CD4-positive, alpha-beta memory T cell (primary cell): ENCODE measurements at regions not wholly inside any gene's neighbourhood (a gene's known extent, or its start where the extent isn't known, plus 50 kb on each side); places are given as distances from the start of the nearest gene placed in this dataset.

Source experiments
- CTCF ChIA-PET: fragments of 350-600 bp; sonication (Branson Sonifier 250); formaldehyde crosslinking; loops from one replicate; lab custom pipeline; 2021; ENCODE audit warnings: inconsistent platforms; ENCODE audit not compliant: partially characterized antibody; lab: Charles Lee
- POLR2A ChIA-PET: fragments of 350-600 bp; sonication (Branson Sonifier 250); formaldehyde crosslinking; loops from one replicate; lab custom pipeline; 2021; ENCODE audit not compliant: partially characterized antibody; lab: Charles Lee
- DNase-seq, 5 donors: peaks; one replicate each; pipeline versions ENCODE4 v3.0.0 to v3.0.0-alpha.2; 2020 to 2022; ENCODE audit warnings: mixed read lengths in 1 of 5
- H3K27ac ChIP-seq: one replicate; pipeline ENCODE4 v1.7.0; 2013; ENCODE audit warnings: low read depth, low read length
- H3K27me3 ChIP-seq: 2 replicates; pipeline ENCODE4 v1.7.0; 2013; ENCODE audit warnings: mild to moderate bottlenecking, low read length, moderate library complexity; ENCODE audit not compliant: insufficient read depth
- H3K36me3 ChIP-seq: 2 replicates; pipeline ENCODE4 v1.7.0; 2013; ENCODE audit warnings: mild to moderate bottlenecking, low read length, moderate library complexity; ENCODE audit not compliant: insufficient read depth
- H3K4me1 ChIP-seq: 2 replicates; pipeline ENCODE4 v1.7.0; 2013; ENCODE audit warnings: mild to moderate bottlenecking, low read length, moderate library complexity; ENCODE audit not compliant: insufficient read depth
- H3K4me3 ChIP-seq, 2 donors: one replicate each; pipeline ENCODE4 v1.7.0; 2013; ENCODE audit warnings: low read length in 2 of 2, mild to moderate bottlenecking in 1 of 2
- H3K9me3 ChIP-seq, 2 donors: one replicate each; pipeline ENCODE4 v1.7.0; 2013; ENCODE audit warnings: low read length in 2 of 2, control low read depth in 1 of 2; ENCODE audit not compliant: control insufficient read depth in 1 of 2
- H3K27ac Mint-ChIP-seq, 7 donors: one replicate each; pipeline ENCODE4 v1.8.0; 2020 to 2021; ENCODE audit warnings: mixed read lengths in 7 of 7, mild to moderate bottlenecking in 6 of 7, inconsistent platforms in 3 of 7, moderate library complexity in 3 of 7
- H3K27me3 Mint-ChIP-seq, 2 donors: one replicate each; pipeline ENCODE4 v1.8.0; 2020 to 2021; ENCODE audit warnings: mixed read lengths in 2 of 2
- H3K36me3 Mint-ChIP-seq, 2 donors: one replicate each; pipeline ENCODE4 v1.8.0; 2020 to 2021; ENCODE audit warnings: mixed read lengths in 2 of 2, inconsistent platforms in 1 of 2, mild to moderate bottlenecking in 1 of 2
- H3K4me1 Mint-ChIP-seq, 4 donors: one replicate each; pipeline ENCODE4 v1.8.0; 2020 to 2021; ENCODE audit warnings: mixed read lengths in 4 of 4, mild to moderate bottlenecking in 1 of 4
- H3K4me3 Mint-ChIP-seq, 8 donors: one replicate each; pipeline ENCODE4 v1.8.0; 2020 to 2021; ENCODE audit warnings: mixed read lengths in 8 of 8, mild to moderate bottlenecking in 7 of 8, moderate library complexity in 6 of 8, inconsistent platforms in 3 of 8
- H3K9me3 Mint-ChIP-seq, 8 donors: one replicate each; pipeline ENCODE4 v1.8.0; 2020 to 2021; ENCODE audit warnings: mixed read lengths in 8 of 8, mild to moderate bottlenecking in 5 of 8, inconsistent platforms in 3 of 8, moderate library complexity in 1 of 8
- intact Hi-C: fragments of 100-400 bp; cut with micrococcal nuclease; formaldehyde crosslinking; loops from one replicate; pipeline ENCODE4 v1.15.1; 2023

DNA sequence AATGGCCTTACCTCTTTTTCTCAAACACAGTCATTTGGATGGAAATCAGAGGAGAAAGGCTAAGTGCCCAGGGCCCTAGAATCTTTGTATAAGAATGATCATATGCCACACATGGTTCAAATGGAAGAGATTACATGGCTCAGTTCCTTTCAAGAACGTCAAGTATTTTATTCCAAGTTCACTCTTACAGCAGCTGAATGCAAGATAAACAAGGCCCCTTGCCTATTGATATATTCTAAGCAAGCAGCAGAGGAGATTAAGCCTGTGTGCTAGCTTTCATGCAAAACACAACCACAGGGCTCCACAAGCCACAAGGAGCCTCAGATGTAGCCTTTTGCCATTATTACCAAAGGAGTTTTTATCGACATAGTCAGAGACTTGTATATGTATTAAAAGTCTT, 55.3 kb upstream of the SLCO6A1 start:
- H3K4me3 Mint-ChIP-seq: no peak overlapping the region
- no peaks in the 10 kb centered on the region for H3K4me1 ChIP-seq
- ChIA-PET POLR2A (no interaction called here), CTCF (no interaction called here)
- no peaks in the 10 kb centered on the region for H3K4me1 Mint-ChIP-seq
- H3K27me3 ChIP-seq: no peaks in the 10 kb centered on the region
- no peaks in the 10 kb centered on the region for H3K36me3 ChIP-seq
- DNase-seq: no peak
- H3K9me3 Mint-ChIP-seq: peaks cover 0 to 7% (median 3%) of the 10 kb centered on the region in 8 donors
- no peak overlapping the region for H3K27ac ChIP-seq
- H3K36me3 Mint-ChIP-seq: no peaks in the 10 kb centered on the region
- no peaks in the 10 kb centered on the region for H3K9me3 ChIP-seq
- intact Hi-C loops: no loop called here
- no peak overlapping the region for H3K27ac Mint-ChIP-seq
- no peak overlapping the region for H3K4me3 ChIP-seq
- H3K27me3 Mint-ChIP-seq: peaks cover 0 to 4% of the 10 kb centered on the region in 2 donors

DNA sequence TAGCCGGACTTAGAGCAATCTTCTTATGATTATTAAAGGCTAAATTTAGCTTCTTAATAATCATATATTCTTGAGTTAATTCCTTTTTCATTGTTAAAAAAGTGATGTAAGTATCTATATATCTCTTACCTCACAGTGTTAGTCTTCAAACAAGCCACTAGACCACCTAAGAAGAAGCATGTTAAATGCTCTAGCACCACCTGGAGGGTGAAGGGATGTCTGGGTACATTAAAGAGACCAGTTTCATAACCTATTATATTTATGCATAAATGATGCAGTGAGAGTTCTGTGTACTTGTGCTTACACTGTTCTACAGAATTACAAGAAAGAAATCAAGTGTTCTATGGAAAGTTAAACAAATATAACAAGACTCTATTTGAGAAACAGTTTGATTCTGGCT, 55.9 kb upstream of the SLCO6A1 start:
- Mint-ChIP-seq H3K27me3 (peaks cover 0 to 4% of the 10 kb centered on the region in 2 donors), H3K9me3 (peaks cover 0 to 5% (median 3%) of the 10 kb centered on the region in 8 donors), H3K27ac (no peak overlapping the region), H3K36me3 (no peaks in the 10 kb centered on the region), H3K4me1 (no peaks in the 10 kb centered on the region), H3K4me3 (no peak overlapping the region)
- Histone ChIP-seq H3K4me3 (no peak overlapping the region), H3K9me3 (no peaks in the 10 kb centered on the region), H3K4me1 (no peaks in the 10 kb centered on the region), H3K27ac (no peak overlapping the region), H3K36me3 (no peaks in the 10 kb centered on the region), H3K27me3 (no peaks in the 10 kb centered on the region)
- ChIA-PET POLR2A (no interaction called here), CTCF (no interaction called here)
- intact Hi-C loops: no loop called here
- no peak for DNase-seq

DNA sequence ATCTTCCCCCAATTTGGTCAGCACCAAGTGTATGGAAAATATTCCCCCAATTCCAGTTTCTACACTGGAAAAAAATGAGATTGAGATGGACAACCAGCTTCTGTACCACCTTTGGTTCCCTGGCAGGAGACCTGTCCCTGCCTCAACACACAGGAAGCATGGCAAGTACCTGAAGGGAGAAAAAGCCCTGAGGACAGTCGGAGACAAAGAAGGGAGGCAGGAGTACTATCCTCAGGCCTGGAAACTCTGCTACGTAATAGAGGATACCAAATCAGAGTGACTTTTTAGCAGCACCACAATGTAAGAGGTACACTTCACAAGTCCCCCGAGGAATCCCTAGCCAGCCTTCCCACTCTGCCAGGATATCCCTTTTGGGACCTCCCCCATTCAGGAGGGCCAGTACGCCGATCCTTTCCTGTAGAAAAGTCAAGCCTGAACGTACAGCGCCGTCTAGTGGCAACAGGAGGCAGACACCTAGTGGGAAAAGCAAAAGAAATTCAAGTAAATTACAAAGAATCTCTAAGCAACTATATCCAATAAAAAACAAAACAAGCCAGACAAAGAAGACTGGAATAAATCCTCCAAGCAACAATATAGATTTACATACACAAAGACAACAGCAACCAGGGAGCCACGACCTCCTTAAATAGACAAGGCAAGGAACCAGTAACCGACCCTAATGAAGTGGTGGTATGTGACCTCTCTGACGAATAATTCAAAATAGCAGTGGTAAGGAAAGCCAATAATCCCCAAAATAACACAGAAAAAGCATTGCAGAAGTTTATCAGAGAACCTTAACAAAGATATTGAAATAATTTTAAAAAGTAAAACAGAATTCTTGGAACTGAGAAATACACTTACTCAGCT, 63.3 kb upstream of the SLCO6A1 start:
- Histone ChIP-seq H3K9me3 (no peaks in the 10 kb centered on the region), H3K4me1 (no peaks in the 10 kb centered on the region), H3K27me3 (no peaks in the 10 kb centered on the region), H3K36me3 (no peaks in the 10 kb centered on the region), H3K4me3 (no peak overlapping the region), H3K27ac (no peak overlapping the region)
- H3K36me3 Mint-ChIP-seq: no peaks in the 10 kb centered on the region
- ChIA-PET POLR2A (no interaction called here), CTCF (no interaction called here)
- no peak overlapping the region for H3K27ac Mint-ChIP-seq
- H3K4me3 Mint-ChIP-seq: no peak overlapping the region
- H3K27me3 Mint-ChIP-seq: peaks cover 0 to 7% of the 10 kb centered on the region in 2 donors
- intact Hi-C loops: no loop called here
- DNase-seq: no peak
- no peaks in the 10 kb centered on the region for H3K4me1 Mint-ChIP-seq
- peaks cover 0 to 9% (median 1%) of the 10 kb centered on the region in 8 donors for H3K9me3 Mint-ChIP-seq

DNA sequence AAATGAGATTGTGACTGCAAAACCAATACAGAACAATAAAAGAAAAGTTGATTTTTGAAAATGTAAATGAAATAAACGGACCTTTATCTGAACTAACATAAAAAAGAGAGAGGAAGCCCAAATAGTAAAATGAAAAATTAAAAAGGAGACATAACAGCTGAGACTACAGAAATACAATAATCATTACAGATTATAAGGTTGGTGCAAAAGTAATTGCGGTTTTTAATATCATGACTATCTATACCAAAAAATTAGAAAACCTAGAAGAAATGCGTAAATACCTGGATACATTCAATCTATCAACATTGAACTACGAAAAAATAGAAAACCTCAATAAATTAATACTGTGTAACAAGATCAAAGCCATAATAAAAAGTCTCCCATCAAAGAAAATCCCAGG, 71.9 kb upstream of the SLCO6A1 start:
- no peaks in the 10 kb centered on the region for H3K9me3 ChIP-seq
- H3K4me3 ChIP-seq: no peak overlapping the region
- no peaks in the 10 kb centered on the region for H3K36me3 ChIP-seq
- Mint-ChIP-seq H3K36me3 (no peaks in the 10 kb centered on the region), H3K4me3 (no peak overlapping the region), H3K27me3 (peaks cover 7 to 9% of the 10 kb centered on the region in 2 donors), H3K9me3 (peaks cover 0 to 3% (median under 1%) of the 10 kb centered on the region in 8 donors), H3K4me1 (no peaks in the 10 kb centered on the region), H3K27ac (no peak overlapping the region)
- POLR2A ChIA-PET: no interaction called here
- DNase-seq: no peak
- H3K27ac ChIP-seq: no peak overlapping the region
- no peaks in the 10 kb centered on the region for H3K27me3 ChIP-seq
- no peaks in the 10 kb centered on the region for H3K4me1 ChIP-seq
- intact Hi-C loops: no loop called here
- CTCF ChIA-PET: no interaction called here

DNA sequence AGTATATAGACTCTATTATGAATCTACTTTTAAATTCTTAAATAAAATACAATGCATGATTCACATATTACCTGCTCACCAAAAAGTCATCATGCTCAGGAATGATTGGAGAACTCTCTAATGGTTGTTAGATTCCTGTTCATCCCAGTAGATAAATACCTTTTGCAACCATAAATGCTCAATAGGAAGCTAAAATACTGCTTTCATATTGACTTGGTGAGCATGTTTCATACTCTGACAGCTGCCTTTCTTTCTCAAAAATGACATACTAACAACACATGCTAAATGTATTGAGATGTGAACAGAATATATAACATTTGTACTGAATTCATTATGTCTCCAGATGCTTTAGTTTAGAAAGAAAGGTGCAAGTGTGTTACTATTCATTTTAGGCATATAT, 79.6 kb upstream of the SLCO6A1 start:
- CTCF ChIA-PET: no interaction called here
- no peaks in the 10 kb centered on the region for H3K27me3 ChIP-seq
- no peak overlapping the region for H3K27ac Mint-ChIP-seq

DNA sequence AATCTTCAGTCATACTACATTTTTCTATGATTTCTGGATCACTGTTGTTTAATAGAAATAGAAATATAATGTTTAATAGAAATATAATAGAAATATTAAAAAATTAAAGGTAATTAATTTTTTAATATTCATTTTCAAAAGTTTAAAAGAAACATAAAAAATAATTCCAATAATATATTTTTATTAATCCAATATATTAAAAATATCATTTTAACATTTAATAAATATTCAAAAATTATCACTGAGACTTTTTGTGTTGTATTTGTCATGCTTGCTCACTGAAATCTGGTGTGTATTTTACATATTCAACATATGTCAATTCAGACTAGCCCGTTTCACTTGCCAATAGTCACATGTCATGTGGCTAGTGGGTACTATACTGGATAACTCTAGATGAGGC, 80.6 kb upstream of the SLCO6A1 start:
- ChIA-PET CTCF (no interaction called here), POLR2A (no interaction called here)

More for the DNA sequence above, 79.6 kb upstream of the SLCO6A1 start:
- no peaks in the 10 kb centered on the region for H3K36me3 Mint-ChIP-seq
- H3K27me3 Mint-ChIP-seq: peaks cover 0 to 5% of the 10 kb centered on the region in 2 donors
- no peaks in the 10 kb centered on the region for H3K9me3 Mint-ChIP-seq
- intact Hi-C loops: no loop called here
- no peak overlapping the region for H3K4me3 ChIP-seq
- H3K4me1 Mint-ChIP-seq: no peaks in the 10 kb centered on the region
- H3K36me3 ChIP-seq: no peaks in the 10 kb centered on the region
- no peak for DNase-seq
- POLR2A ChIA-PET: no interaction called here
- no peaks in the 10 kb centered on the region for H3K4me1 ChIP-seq
- H3K9me3 ChIP-seq: no peaks in the 10 kb centered on the region
- H3K27ac ChIP-seq: no peak overlapping the region
- no peak overlapping the region for H3K4me3 Mint-ChIP-seq

DNA sequence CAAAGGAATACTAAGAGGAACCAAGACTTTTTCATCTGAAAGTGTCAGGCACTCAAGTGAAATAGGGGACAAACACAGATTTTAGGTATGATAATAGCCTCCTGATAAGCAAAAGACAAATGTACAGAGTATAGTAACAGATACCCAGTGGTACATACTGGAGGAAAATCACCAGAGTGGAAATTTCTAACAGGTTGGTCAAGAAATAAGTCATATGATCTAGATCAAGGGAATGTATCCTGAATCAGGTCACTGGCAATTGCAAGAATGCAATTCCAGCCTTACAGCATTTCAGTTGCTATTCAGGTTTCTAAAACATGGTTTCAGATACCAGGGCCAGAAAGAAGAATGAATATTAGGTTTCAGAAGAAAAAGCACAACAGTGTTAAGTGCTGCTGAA, 82.2 kb upstream of the SLCO6A1 start:
- Histone ChIP-seq H3K27me3 (no peaks in the 10 kb centered on the region), H3K36me3 (no peaks in the 10 kb centered on the region), H3K9me3 (no peaks in the 10 kb centered on the region), H3K4me1 (no peaks in the 10 kb centered on the region), H3K4me3 (no peak overlapping the region), H3K27ac (no peak overlapping the region)
- Mint-ChIP-seq H3K27me3 (peaks cover 0 to 2% of the 10 kb centered on the region in 2 donors), H3K4me3 (no peak overlapping the region), H3K27ac (no peak overlapping the region), H3K4me1 (peaks cover 0 to 2% (median 0%) of the 10 kb centered on the region in 4 donors), H3K36me3 (no peaks in the 10 kb centered on the region), H3K9me3 (no peaks in the 10 kb centered on the region)
- POLR2A ChIA-PET: no interaction called here
- intact Hi-C loops: loop anchor here (5.0 kb wide), 1 partner anchor 211 kb away; no protein-coding TSS in a partner anchor
- DNase-seq: no peak
- CTCF ChIA-PET: interaction anchor here (1.4 to 1.8 kb wide), 2 partner anchors 12 to 558 kb away, joined by 3 to 12 read pairs; no protein-coding TSS in a partner anchor

More for the DNA sequence above, 80.6 kb upstream of the SLCO6A1 start:
- DNase-seq: no peak
- Mint-ChIP-seq H3K9me3 (no peaks in the 10 kb centered on the region), H3K36me3 (no peaks in the 10 kb centered on the region), H3K4me1 (peaks cover 0 to 2% (median 0%) of the 10 kb centered on the region in 4 donors), H3K27me3 (peaks cover 0 to 5% of the 10 kb centered on the region in 2 donors), H3K4me3 (no peak overlapping the region), H3K27ac (no peak overlapping the region)
- intact Hi-C loops: no loop called here
- Histone ChIP-seq H3K4me1 (no peaks in the 10 kb centered on the region), H3K27me3 (no peaks in the 10 kb centered on the region), H3K9me3 (no peaks in the 10 kb centered on the region), H3K36me3 (no peaks in the 10 kb centered on the region), H3K27ac (no peak overlapping the region), H3K4me3 (no peak overlapping the region)
